HFFc6 (cell line): ENCODE measurements at regions not wholly inside any gene's neighbourhood (a gene's known extent, or its start where the extent isn't known, plus 50 kb on each side); places are given as distances from the start of the nearest gene placed in this dataset.

ENCODE experiments used
- DNase-seq: peaks from one replicate; pipeline ENCODE4 v3.0.0-alpha.2; 2018
- H3K27ac Mint-ChIP-seq: 2 replicates; pipeline ENCODE4 v1.8.0; 2020; ENCODE audit warnings: mild to moderate bottlenecking, mixed read lengths
- H3K27me3 Mint-ChIP-seq: 2 replicates; pipeline ENCODE4 v1.8.0; 2021; ENCODE audit warnings: mild to moderate bottlenecking, moderate library complexity, mixed read lengths; ENCODE audit not compliant: insufficient read depth
- H3K36me3 Mint-ChIP-seq: 2 replicates; pipeline ENCODE4 v1.8.0; 2021; ENCODE audit warnings: low read depth, mixed read lengths
- H3K4me1 Mint-ChIP-seq: 2 replicates; pipeline ENCODE4 v1.8.0; 2020; ENCODE audit warnings: low read depth, mixed read lengths
- H3K4me3 Mint-ChIP-seq: 2 replicates; pipeline ENCODE4 v1.8.0; 2020; ENCODE audit warnings: mild to moderate bottlenecking, moderate library complexity, mixed read lengths
- H3K9me3 Mint-ChIP-seq: 2 replicates; pipeline ENCODE4 v1.8.0; 2020; ENCODE audit warnings: mild to moderate bottlenecking, mixed read lengths
- CTCF ChIP-seq: fragments of 200-600 bp; sonication (generic); IDR thresholded peaks from 2 replicates; pipeline ENCODE4 v1.5.0; 2021; ENCODE audit warnings: antibody characterized with exemption, mild to moderate bottlenecking

- TF ChIP-seq CTCF = no peak
- H3K9me3 Mint-ChIP-seq = no peaks in the 10 kb centered on the region
- peaks cover 4% of the 10 kb centered on the region for H3K27me3 Mint-ChIP-seq
- H3K27ac Mint-ChIP-seq = no peak overlapping the region
- no peaks in the 10 kb centered on the region for H3K36me3 Mint-ChIP-seq
- H3K4me3 Mint-ChIP-seq = no peak overlapping the region
- peaks cover 28% of the 10 kb centered on the region for H3K4me1 Mint-ChIP-seq
- DNase-seq = no peak
These were observed 101.6 kb downstream of the LBH start for GRCh38 chr2:30332791-30333453.

- Mint-ChIP-seq H3K4me3 (no peak overlapping the region), H3K9me3 (no peaks in the 10 kb centered on the region)
- TF ChIP-seq CTCF = 0 out of 2 replicates have a peak, but pooled peaks have one; percentile 10
These were observed 103.5 kb downstream of the LBH start for GRCh38 chr2:30334762-30335363.

GRCh38 chr2:30336084-30336483 lies 104.8 kb downstream of the LBH start:
- H3K4me1 Mint-ChIP-seq = peaks cover 28% of the 10 kb centered on the region
- H3K9me3 Mint-ChIP-seq = no peaks in the 10 kb centered on the region
- no peak for DNase-seq
- no peak overlapping the region for H3K27ac Mint-ChIP-seq
- peaks cover 4% of the 10 kb centered on the region for H3K27me3 Mint-ChIP-seq
- no peak overlapping the region for H3K4me3 Mint-ChIP-seq
- no peak for TF ChIP-seq CTCF
- H3K36me3 Mint-ChIP-seq = no peaks in the 10 kb centered on the region

More at GRCh38 chr2:30334762-30335363, 103.5 kb downstream of the LBH start:
- no peak for DNase-seq
- Mint-ChIP-seq H3K36me3 (no peaks in the 10 kb centered on the region), H3K27ac (no peak overlapping the region), H3K4me1 (peaks cover 28% of the 10 kb centered on the region), H3K27me3 (peaks cover 4% of the 10 kb centered on the region)

GRCh38 chr2:30336978-30337841 lies 105.9 kb downstream of the LBH start:
- peaks cover 3% of the 10 kb centered on the region; the same call in 1 of the 2 replicates for H3K9me3 Mint-ChIP-seq
- no peak for TF ChIP-seq CTCF
- DNase-seq = no peak
- peaks cover 4% of the 10 kb centered on the region for H3K27me3 Mint-ChIP-seq
- H3K27ac Mint-ChIP-seq = no peak overlapping the region
- H3K36me3 Mint-ChIP-seq = peaks cover 4% of the 10 kb centered on the region; the same call in 1 of the 2 replicates
- no peak overlapping the region for H3K4me3 Mint-ChIP-seq
- H3K4me1 Mint-ChIP-seq = peaks cover 28% of the 10 kb centered on the region

- DNase-seq = no peak
- Mint-ChIP-seq H3K36me3 (peaks cover 5% of the 10 kb centered on the region; the same call in 1 of the 2 replicates), H3K4me1 (peaks cover 22% of the 10 kb centered on the region), H3K9me3 (peaks cover 10% of the 10 kb centered on the region), H3K27ac (no peak overlapping the region), H3K4me3 (no peak overlapping the region), H3K27me3 (peaks cover 2% of the 10 kb centered on the region)
- TF ChIP-seq CTCF = no peak
These were observed 107.1 kb downstream of the LBH start for GRCh38 chr2:30338475-30338874.
